ENCODE measurements at regions not wholly inside any gene's neighbourhood (a gene's known extent, or its start where the extent isn't known, plus 50 kb on each side); places are given as distances from the start of the nearest gene placed in this dataset.

- DNase-seq (ENCODE audit: low read depth, low spot score) (no peak), ATAC-seq (no peak)
- Histone ChIP-seq H3K36me3 (ENCODE audit: control insufficient read depth, insufficient read depth, low read length) (no peaks in the 10 kb centered on the region), H3K27ac (ENCODE audit: low read length) (no peak overlapping the region), H3K4me3 (ENCODE audit: low read depth in 2 of 2, low read length in 2 of 2) (no peak overlapping the region), H3K27me3 (ENCODE audit: control insufficient read depth, insufficient read depth, low read length) (no peaks in the 10 kb centered on the region), H3K4me1 (ENCODE audit: control insufficient read depth, insufficient read depth, low read length) (no peaks in the 10 kb centered on the region), H3K9me3 (ENCODE audit: control insufficient read depth, insufficient read depth, low read depth, low read length) (no peaks in the 10 kb centered on the region)
- intact Hi-C loops (cut with micrococcal nuclease; ENCODE audit: unreplicated experiment) (no loop called here), in situ Hi-C loops (cut with HindIII; ENCODE audit: low pct_unique_long_range_greater_than_20kb, low sequenced_read_pairs) (no loop called here)
- ChIA-PET CTCF (no interaction called here), POLR2A (no interaction called here)
- TF ChIP-seq CTCF (IDR thresholded peaks at IDR 0.05) (no peak), SIN3A (IDR thresholded peaks at IDR 0.05; ENCODE audit: borderline replicate concordance, insufficient read depth, low read depth, low read length) (no peak), TCF7L2 (IDR thresholded peaks at IDR 0.05; ENCODE audit: low read depth, low read length) (no peak), REST (IDR thresholded peaks at IDR 0.05; ENCODE audit: insufficient read depth in 1 of 2, low read depth in 2 of 2, low read length in 1 of 2) (no peak), POLR2AphosphoS5 (IDR thresholded peaks at IDR 0.05; ENCODE audit: low read depth, low read length) (no peak)
- BruUV-seq (replicated peaks) = no TSS peak
Observed at GRCh38 chr3:111336511-111336910, 205.5 kb upstream of the CD96 start.

DNA sequence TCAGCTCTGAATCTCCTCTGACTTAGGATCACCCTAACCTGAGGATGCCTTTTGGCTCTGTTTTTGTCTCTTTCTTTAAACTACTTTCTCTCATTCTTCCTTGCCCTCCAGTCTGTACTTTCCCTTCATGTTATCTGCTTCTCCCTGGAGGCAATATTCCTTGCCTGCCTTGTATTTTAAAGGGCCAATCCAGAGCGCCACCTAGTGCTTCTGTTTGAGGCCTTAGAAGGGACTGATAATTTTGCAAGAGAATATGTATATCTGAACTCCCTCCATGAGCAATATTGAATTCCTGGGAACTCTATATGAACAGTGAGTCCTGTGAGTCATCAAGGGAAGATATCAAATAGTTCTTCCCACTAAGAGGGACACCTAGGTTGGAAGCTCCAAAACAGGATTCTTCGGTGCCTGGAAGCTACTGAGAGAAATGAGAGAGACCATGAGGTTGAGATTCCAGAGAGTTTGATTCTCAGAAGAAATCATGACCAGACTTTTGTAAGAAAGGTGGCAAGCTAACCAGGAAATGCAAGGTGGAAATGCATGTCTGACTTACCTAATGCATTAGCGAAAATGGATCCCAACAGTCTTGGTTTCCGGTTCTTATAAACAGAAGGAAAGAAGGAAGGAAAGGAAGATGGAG lies 203.8 kb upstream of the CD96 start:
- no TSS peak for BruUV-seq (replicated peaks)
- Histone ChIP-seq H3K36me3 (ENCODE audit: control insufficient read depth, insufficient read depth, low read length) (no peaks in the 10 kb centered on the region), H3K4me3 (ENCODE audit: low read depth in 2 of 2, low read length in 2 of 2) (no peak overlapping the region), H3K27me3 (ENCODE audit: control insufficient read depth, insufficient read depth, low read length) (no peaks in the 10 kb centered on the region), H3K4me1 (ENCODE audit: control insufficient read depth, insufficient read depth, low read length) (no peaks in the 10 kb centered on the region), H3K9me3 (ENCODE audit: control insufficient read depth, insufficient read depth, low read depth, low read length) (no peaks in the 10 kb centered on the region), H3K27ac (ENCODE audit: low read length) (no peak overlapping the region)
- TF ChIP-seq TCF7L2 (IDR thresholded peaks at IDR 0.05; ENCODE audit: low read depth, low read length) (no peak), SIN3A (IDR thresholded peaks at IDR 0.05; ENCODE audit: borderline replicate concordance, insufficient read depth, low read depth, low read length) (no peak), CTCF (IDR thresholded peaks at IDR 0.05) (peak; percentile 58)
- ATAC-seq (peak; percentile 79; the same call in 1 of the 2 replicates), DNase-seq (ENCODE audit: low read depth, low spot score) (no peak)
- intact Hi-C loops (cut with micrococcal nuclease; ENCODE audit: unreplicated experiment) = no loop called here
- CTCF ChIA-PET = no interaction called here
- POLR2A ChIA-PET = no interaction called here
- in situ Hi-C loops (cut with HindIII; ENCODE audit: low pct_unique_long_range_greater_than_20kb, low sequenced_read_pairs) = no loop called here

Data from Panc1 (cell line).